NOMO-1 (cell line): ENCODE measurements at regions not wholly inside any gene's neighbourhood (a gene's known extent, or its start where the extent isn't known, plus 50 kb on each side); places are given as distances from the start of the nearest gene placed in this dataset.
"Not testable (repeated sequence)": the region's sequence is repeated elsewhere in the genome, so short reads cannot be mapped to it uniquely, and the experiment has no call there.

Source experiments
- DNase-seq, 2 experiments: peaks; one replicate each; lab custom pipeline; 2025; ENCODE audit not compliant: unreplicated experiment in 2 of 2; lab: John Stamatoyannopoulos, UW

DNA sequence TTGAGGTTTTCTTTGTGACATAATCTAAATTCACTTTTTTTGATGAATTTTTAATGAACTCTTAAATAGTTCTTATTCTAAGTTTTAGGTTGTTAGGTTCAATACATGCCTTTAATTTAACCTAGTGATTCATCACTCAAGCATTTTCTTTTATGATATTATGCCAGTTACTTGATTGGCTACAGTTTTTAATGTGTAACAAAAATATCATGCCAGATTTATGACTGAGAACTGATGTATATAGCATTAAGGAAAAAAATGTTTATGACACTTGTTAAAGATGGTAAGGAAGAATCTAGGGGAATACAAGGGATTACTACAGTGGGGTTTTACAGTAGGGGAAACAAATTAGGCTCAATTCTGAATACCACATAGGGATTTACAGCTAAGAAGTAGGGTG is 103.1 kb downstream of the VGLL3 start:
- DNase-seq, result no peak

DNA sequence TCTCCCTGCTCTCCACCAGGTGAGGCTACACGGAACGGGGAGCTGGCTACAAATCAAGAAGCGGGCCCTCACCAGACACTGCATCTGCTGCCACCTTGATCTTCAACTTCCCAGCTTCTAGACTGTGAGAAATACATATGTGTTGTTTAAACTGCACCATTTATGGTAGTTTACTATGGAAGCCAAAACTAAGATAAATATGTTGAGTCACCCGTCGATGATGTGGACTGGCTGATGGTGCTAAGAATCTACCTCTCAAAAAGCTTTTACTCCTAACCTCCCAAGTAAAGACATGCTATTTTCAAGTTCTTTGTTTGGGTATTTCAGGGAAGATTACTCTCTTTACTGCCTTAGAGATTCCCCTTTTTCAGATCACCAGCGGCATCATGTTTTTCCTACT is 110.9 kb downstream of the VGLL3 start:
- DNase-seq, result no peak

DNA sequence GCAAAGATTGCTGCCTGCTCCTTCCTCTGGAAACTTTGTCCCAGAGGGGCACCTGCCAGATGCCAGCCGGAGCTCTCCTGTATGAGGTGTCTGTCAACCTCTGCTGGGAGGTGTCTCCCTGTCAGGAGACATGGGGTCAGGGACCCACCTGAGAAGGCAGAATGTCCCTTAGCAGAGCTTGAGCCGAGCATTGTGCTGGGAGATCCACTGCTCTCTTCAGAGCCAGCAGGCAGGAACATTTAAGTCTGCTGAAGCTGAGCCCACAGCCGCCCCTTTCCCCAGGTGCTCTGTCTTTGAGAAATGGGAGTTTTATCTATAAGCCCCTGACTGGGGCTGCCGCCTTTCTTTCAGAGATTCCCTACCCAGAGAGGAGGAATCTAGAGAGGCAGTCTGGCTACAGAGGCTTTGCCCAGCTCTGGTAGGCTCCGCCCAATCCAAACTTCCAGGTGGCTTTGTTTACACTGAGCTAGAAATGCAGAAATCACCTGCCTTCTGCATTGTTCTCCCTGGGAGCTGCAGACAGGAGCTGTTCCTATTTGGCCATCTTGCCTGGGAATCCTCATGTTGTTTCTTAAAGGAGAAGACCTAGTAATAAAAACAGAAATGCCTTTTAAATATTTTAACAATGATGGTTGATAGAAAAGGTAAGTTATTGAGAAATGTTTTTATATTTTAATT is 114.3 kb downstream of the VGLL3 start:
- DNase-seq, result not testable (repeated sequence)

DNA sequence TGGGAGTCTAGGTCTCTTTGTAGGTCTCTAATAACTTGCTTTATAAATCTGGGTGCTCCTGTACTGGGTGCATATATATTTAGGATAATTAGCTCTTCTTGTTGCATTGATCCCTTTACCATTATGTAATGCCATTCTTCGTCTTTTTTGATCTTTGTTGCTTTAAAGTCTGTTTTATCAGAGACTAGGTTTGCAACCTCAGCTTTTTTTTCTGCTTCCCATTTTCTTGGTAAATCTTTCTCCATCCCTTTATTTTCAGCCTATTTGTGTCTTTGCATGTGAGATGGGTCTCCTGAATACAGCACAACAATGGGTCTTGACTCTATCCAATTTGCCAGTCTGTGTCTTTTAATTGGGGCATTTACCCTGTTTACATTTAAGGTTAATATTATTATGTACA is 116.2 kb downstream of the VGLL3 start:
- DNase-seq, result not testable (repeated sequence)

DNA sequence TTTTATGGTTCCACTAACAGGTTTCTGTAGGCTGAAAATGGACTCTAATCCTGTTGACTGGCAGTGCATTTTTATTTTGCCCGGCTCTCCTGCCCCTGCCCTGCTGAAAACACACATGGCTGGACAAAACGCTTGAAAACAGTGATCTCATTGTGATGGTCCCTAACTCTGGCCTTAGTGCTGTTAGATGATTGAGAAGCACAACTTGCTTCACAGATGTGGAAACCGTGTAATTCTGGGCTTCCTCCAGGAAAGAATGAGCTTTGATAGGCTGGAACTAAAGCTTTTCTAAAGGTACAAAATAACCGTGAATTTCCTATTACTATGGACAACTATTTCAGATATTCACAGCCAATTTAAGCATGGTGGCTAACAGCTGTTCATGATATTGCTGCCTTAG is 121.4 kb downstream of the VGLL3 start:
- no peak for DNase-seq

DNA sequence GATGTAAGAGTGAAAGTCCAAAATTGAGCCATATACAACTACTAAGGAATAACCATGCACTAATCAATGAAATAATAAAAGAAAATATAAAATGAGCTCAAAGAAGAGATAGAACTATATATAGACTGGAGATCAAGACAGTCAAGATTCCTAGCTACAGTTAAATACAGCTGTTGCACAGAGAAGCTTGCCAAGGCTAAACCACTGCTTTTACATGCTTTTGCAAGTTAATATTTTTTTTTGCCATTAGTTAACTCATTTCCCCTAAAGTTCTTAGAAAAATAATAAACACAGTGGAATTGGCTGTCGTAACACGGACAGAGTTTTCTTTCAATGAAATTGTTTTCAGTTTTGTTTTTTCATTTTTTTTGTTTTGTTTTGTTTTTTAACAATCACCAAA is 123.0 kb downstream of the VGLL3 start:
- no peak for DNase-seq

DNA sequence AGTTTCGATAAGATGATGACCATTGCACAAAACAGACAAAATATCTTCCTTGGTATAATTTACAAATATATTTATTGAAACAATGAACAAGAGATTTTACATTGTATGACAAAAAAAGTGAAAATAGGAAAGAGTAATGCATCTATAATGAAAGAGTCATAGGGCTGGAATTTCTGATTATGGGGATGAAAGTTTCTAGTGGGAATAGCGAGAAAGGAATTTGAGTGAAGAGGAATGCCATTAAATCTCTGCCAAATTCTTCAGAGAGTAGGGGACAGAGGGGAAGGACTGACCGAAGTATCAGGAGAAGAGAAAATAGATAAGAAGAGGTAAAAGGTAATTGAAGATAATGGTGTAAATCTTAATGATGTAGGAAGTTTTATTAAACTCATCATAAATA is 125.4 kb downstream of the VGLL3 start:
- DNase-seq, result no peak

DNA sequence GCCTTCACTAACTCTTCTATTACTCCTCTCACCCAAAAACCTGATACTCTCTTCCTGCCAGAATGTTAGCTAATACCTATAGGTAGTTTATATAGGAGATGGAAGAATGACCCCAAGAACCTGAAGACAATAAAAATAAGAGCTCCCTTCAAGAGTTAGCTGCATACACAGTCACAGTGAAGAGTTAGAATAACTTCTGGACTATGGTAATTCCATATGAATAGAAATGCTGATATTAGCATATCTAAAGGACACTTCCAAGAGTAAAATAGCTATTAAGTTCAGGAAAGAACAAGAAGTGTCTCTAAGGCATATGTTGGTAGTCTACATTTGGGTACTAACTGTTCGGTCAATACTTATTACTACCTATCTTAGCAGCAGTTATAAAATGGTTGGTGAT is 134.2 kb downstream of the VGLL3 start:
- DNase-seq, result no peak

DNA sequence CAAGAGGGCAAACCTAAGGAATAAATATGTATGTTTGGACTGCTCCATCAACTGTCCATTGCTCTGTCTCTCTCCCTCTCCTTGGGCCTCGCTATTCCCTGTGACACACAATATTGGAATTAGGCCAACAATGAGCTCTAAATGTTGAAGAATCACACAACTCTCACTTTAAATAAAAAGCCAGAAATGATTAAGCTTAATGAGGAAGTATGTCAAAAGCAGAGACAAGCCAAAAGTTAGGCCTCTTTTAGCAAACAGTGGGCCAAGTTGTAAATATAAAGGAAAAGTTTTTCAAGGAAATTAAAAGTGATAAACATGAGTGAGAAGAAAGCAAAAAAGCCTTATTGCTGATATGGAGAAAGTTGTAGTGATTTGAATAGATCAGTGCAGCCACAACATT is 141.0 kb downstream of the VGLL3 start:
- no peak for DNase-seq

DNA sequence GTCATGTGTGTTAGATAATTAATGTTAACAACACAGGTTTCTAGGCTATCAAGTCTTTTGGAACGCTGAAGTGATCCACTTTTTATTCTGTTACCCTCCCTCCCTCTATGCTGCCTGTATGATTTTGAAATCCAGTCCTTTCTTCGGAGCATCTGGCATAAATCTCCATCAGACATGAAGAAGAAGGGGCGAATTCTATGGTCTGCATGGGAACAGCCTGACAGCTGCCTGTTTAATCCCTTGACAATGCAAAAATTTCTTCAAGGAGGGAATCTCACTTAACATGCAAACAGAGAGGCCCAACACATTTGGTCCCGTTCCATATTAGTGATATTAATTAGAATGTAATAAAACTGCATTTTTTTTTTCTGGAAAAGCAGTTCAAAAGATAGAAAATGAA is 145.2 kb downstream of the VGLL3 start:
- DNase-seq, result no peak

DNA sequence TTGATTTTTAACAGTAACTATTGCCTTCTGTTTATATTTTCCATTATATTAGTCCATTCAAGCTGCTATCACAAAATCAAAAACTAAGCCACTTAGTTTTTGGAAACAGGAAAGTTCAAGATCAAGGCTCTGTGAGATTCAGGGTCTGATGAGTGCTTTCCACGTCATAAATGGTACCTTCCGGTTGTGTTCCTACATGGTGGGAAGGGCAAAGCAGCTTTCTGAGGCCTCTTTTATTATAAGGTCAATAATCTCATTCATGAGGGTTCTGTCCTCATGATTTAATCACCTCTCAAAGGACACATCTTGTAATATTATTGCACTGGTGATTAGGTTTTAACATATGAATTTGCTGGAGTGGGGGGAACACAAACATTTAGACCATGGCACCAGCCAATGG is 152.0 kb downstream of the VGLL3 start:
- no peak for DNase-seq

DNA sequence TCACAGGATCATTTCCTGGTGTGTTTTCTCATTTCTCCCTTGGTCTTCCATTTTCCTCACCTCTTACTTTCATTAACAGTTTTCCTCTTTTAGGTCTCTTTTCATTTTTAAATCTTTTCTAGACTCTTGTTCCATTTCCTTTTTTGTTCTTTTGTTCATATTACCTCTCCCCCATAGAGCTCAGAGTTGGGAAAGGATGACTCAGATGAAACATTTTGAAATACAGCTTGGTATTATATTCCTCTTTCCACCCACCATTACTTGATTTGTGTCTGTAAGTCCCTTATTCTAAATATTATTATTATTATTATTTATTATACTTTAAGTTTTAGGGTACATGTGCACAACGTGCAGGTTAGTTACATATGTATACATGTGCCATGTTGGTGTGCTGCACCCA is 153.1 kb downstream of the VGLL3 start:
- no peak for DNase-seq

DNA sequence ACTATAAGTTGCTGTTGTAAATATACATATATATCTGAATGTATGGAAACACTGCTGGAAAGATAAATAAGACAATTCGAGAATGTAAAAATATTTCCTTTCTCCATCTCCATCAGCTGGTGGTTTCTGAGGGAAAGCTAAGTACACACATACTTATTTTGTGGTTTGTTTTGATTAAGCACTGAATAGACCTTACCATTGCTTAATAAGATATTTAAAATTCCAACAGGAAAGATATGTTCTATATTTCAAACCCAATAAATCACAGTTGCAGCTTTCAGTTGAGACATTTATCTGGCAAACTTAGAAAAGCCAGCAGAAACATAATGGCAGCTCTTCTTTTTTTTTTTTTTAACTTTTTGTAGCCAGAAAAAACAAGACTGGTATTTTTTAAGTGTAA is 160.4 kb downstream of the VGLL3 start:
- no peak for DNase-seq

DNA sequence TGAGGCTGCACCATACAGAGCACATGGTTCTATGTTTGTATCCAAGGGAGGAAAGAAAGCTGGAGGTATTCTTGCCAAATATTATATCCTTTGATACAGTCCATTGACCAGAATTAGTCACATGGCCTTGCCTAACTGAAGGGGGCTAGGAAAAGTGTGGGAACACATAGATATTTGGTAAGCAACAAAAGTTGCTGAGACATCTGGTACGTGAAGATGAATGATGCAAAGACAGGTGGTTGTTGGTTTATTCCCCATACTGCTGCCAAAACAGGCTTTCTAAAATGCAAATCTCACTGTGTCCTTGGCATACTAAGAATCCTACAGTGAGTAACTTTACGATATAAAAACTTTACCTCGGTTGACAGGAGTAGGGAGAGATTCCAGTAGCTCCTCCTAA is 162.2 kb downstream of the VGLL3 start:
- DNase-seq, result no peak

DNA sequence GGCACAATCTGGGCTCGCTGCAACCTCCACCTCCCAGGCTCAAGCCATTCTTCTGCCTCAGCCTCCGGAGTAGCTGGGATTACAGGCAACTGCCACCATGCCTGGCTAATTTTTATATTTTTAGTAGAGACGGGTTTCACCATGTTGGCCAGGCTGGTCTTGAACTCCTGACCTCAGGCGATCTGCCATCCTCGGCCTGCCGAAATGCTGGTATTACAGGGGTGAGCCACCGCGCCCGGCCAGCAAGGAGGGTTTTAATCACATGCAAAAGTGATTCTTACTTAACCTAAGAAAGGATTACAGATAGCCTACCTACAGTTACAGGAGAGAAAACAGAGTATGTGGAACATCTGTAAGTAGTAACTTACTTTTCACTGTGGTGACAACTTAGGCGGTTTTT is 163.4 kb downstream of the VGLL3 start:
- not testable (repeated sequence) for DNase-seq

DNA sequence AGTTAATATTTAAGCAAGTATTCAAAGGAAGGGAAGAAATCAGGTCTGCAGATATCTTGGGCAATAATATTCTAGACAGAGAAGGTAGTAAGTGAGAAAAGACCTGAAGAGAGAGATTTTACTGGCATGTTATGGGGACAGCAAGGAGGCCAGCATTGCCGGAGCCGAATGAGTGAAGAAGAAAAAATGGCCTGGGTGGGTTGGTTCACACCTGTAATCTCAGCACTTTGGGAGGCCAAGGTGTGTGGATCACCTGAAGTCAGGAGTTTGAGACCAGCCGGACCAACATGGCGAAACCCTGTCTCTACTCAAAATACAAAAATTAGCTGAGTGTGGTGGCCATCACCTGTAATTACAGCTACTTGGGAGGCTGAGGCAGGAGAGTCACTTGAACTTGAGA is 164.7 kb downstream of the VGLL3 start:
- no peak for DNase-seq

DNA sequence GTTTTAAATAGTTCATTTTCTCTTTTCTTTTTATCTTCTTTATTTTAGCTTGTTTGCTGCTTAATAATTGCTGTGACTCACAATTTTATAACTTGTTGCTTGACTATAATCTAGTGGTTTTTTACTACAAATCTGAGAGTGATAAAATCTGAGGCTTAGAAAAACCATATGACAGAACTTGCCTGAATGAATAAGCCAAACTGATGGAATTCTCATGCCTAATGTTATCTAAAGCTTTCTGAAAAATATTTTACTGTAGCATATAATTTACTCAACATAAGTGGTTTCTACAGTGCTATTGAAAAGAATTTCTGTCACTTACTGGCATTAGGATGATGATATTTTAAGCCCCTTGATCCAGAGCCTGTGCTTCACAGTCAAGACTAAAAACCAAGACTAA is 175.1 kb downstream of the VGLL3 start:
- no peak for DNase-seq

DNA sequence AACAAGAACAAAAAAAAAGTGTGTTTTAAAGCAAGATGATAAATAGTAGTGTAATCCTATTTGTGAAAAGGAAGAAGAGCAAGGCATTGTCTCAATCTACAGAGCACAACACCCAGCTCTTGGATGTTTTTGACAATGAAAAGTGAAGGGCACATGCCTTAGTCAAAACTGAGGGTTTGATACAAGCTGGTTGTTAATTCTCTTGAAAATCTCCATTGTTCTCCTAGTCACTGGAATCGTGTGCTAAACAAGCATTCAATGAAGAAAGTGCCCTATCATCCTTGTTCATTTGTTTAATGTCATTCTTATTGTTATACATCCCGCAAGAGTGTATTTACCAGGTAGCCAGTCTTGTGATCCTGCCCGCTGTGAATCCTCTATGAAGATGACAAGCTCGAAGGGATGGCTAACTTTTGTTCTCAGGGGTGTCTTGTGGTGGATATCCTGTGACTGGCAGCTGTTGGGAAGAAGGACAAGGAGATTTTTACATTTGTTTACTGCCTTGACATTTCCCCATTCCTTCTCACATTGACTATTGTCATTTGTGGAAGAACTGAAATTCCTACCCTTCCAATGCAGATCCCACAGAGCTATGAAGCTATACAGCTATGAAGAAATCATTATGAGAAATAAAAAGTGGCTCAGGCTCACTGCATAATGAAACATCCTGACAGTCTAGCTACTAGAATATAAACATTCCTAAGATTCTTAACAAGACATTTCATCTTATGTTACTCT is 175.9 kb downstream of the VGLL3 start:
- no peak for DNase-seq

DNA sequence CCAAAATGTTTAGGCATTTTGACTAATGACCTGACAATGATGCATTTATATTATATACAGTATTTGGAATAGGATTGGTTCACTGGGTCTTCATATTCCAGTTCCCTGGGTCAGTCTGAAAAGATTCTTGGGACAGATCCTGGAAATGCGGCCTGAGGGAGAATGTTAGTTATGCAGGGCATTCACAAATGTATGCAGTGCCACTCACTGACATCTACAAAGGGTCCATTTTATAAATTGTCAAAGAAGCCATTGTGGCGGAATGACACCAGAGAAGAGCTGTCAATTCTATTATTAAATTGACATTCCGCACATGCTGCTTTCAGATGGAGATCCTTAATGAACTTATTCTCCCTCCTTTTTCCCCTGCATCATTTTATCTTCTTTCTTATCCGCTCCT is 176.6 kb downstream of the VGLL3 start:
- no peak for DNase-seq

DNA sequence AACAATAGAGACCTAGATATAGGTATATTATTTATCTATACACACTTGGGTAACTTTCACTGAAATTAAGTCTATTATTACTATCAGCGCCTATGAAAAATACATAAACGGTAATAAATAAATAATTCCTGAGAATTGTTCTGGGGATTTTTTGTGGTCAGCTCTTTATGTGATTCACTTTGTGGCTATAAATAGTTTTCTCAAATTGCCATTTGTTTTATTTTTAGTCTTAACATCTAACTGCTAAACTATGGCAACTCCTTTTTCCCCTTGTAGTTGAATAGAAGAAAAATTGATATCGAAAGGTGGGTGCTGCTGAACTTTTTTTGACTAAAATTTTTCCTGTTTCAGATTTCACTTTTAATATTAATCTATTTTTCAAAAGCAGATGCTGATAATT is 189.0 kb downstream of the VGLL3 start:
- no peak for DNase-seq

DNA sequence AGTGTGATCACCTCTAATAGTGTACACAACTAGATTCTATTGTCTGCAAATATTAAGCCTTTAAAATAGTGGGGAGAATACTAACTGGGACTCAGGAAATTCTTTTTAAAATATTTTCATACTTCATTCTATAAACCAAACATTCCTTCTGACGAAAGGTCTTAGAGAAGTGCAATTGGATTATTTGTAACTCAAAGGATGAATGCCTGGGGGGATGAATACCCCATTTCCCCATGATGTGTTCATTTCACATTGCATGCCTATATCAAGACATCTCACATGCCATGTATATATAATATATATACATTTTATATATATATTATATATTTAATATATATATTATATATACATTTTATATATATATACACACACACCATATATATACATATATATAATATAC is 189.9 kb downstream of the VGLL3 start:
- no peak for DNase-seq

DNA sequence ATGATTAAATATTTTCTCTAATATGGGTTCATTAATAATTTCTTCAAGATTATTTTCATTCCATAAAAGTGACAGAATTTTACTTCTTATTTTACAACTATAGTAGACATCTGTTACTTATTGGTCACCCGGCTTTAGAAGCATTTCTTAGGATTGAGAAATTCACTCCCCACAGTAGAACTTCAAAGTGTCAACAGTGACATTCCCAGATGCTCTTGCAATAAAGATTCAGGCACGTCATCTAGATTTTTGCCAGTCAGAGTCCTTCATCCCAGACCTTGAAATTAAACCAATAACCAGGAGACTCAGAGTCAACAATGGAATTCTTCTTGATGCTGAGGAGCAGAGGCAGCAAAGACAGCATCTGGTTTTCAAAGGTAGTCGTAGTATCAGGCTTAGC is 190.8 kb downstream of the VGLL3 start:
- DNase-seq, result no peak

DNA sequence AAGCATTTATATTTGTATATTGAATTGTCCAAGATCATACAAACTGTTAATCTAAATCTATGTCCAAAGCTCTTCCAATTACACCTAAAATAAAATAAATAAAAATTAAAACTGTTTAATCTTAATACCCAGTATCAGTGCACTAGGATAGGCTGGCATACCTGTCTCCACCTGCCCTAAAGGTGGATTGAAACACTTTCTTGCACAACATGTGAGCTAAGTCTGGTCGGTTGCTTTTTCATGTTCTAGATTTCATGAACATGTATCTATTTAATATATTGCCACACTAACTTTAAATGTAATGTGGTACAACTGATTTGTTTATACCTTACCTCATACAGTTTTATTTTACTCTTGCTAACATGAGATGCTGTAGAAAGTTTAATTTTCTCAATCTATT is 193.0 kb downstream of the VGLL3 start:
- no peak for DNase-seq
